Esophagus muscularis mucosa (tissue), 4 donors: ENCODE measurements at regions not wholly inside any gene's neighbourhood (a gene's known extent, or its start where the extent isn't known, plus 50 kb on each side); places are given as distances from the start of the nearest gene placed in this dataset.

Source experiments
- DNase-seq: peaks from one replicate; pipeline ENCODE4 v3.0.0-alpha.2; 2017; ENCODE audit errors: extremely low spot score
- H3K27ac ChIP-seq, 4 donors: fragments of 200-600 bp; sonication (generic); replicated peaks in 1 of 4; 1 replicate in 3 of 4; 2 replicates in 1 of 4; pipeline ENCODE4 v1.5.1; 2016 to 2019; ENCODE audit warnings: mild to moderate bottlenecking in 1 of 4
- H3K27me3 ChIP-seq, 4 donors: fragments of 200-600 bp; sonication (generic); one replicate each; pipeline versions ENCODE4 v1.5.1 to v1.6.0; 2016 to 2019
- H3K36me3 ChIP-seq, 4 donors: fragments of 200-600 bp; sonication (generic); one replicate each; pipeline ENCODE4 v1.5.1; 2016 to 2019
- H3K4me1 ChIP-seq, 4 donors: fragments of 200-600 bp; sonication (generic); one replicate each; pipeline ENCODE4 v1.5.1; 2016 to 2019
- H3K4me3 ChIP-seq, 4 donors: fragments of 200-600 bp; sonication (generic); 1 replicate in 2 of 4; 2 replicates in 2 of 4; pipeline ENCODE4 v1.5.1; 2016 to 2019; ENCODE audit warnings: mild to moderate bottlenecking in 4 of 4, moderate library complexity in 1 of 4
- H3K9me3 ChIP-seq, 4 donors: fragments of 200-600 bp; sonication (generic); 1 replicate in 3 of 4; 2 replicates in 1 of 4; pipeline ENCODE4 v1.5.1; 2016 to 2019
- CTCF ChIP-seq, 3 experiments: fragments of 200-600 bp in 2 of 3; fragments of 450-650 bp in 1 of 3; sonication (generic) in 2 of 3; IDR thresholded peaks; one replicate each; pipeline ENCODE4 v1.5.1; 2017 to 2019; ENCODE audit warnings: antibody characterized with exemption in 3 of 3, mild to moderate bottlenecking in 2 of 3, moderate library complexity in 1 of 3
- EP300 ChIP-seq: sonication (generic); formaldehyde crosslinking; IDR thresholded peaks from one replicate; pipeline ENCODE4 v1.6.1; 2017; ENCODE audit warnings: antibody characterized with exemption
- POLR2A ChIP-seq: fragments of 450-650 bp; IDR thresholded peaks from one replicate; pipeline ENCODE4 v1.6.1; 2017; ENCODE audit warnings: antibody characterized with exemption, moderate library complexity, mild to moderate bottlenecking, low read depth
- POLR2AphosphoS5 ChIP-seq, 2 donors: sonication (generic); formaldehyde crosslinking; IDR thresholded peaks; one replicate each; pipeline ENCODE4 v1.6.1; 2017; ENCODE audit warnings: antibody characterized with exemption in 2 of 2
- WGBS: methylation state at CpG from one replicate; pipeline ENCODE4 v1.1.5; 2018; 5-methylcytosine and 5-hydroxymethylcytosine counted together
- intact Hi-C: fragments of 100-400 bp; cut with DNase I; formaldehyde crosslinking; loops from one replicate; pipeline ENCODE4 v1.15.1; 2023

GRCh38 chr11:45518833-45519535 lies 146.4 kb downstream of the CHST1 start:
- Histone ChIP-seq H3K9me3 (peaks cover 0 to 4% (median 0%) of the 10 kb centered on the region in 4 donors), H3K36me3 (no peaks in the 10 kb centered on the region), H3K4me1 (no peaks in the 10 kb centered on the region), H3K27me3 (no peaks in the 10 kb centered on the region), H3K4me3 (no peak overlapping the region), H3K27ac (no peak overlapping the region)
- 74% methylated on average over 5 of the region's 5 CpGs for WGBS
- intact Hi-C loops = no loop called here
- TF ChIP-seq EP300 (no peak), POLR2AphosphoS5 (IDR thresholded peaks at IDR 0.05) (no peak), CTCF (IDR thresholded peaks at IDR 0.05) (no peak), POLR2A (no peak)
- no peak for DNase-seq

GRCh38 chr11:45518141-45518832 lies 147.1 kb downstream of the CHST1 start:
- Histone ChIP-seq H3K27ac (no peak overlapping the region), H3K4me1 (no peaks in the 10 kb centered on the region), H3K4me3 (no peak overlapping the region), H3K9me3 (peaks cover 0 to 4% (median 0%) of the 10 kb centered on the region in 4 donors), H3K27me3 (peaks cover 0 to 4% (median 0%) of the 10 kb centered on the region in 4 donors), H3K36me3 (no peaks in the 10 kb centered on the region)
- 93% methylated on average over 17 of the region's 22 CpGs for WGBS
- intact Hi-C loops = no loop called here
- TF ChIP-seq POLR2A (no peak), CTCF (IDR thresholded peaks at IDR 0.05) (no peak), POLR2AphosphoS5 (IDR thresholded peaks at IDR 0.05) (no peak), EP300 (no peak)
- DNase-seq = no peak

GRCh38 chr11:45517171-45517770 lies 148.2 kb downstream of the CHST1 start:
- no peak for TF ChIP-seq POLR2AphosphoS5 (IDR thresholded peaks at IDR 0.05)
- no peak for TF ChIP-seq POLR2A
- TF ChIP-seq CTCF (IDR thresholded peaks at IDR 0.05) = no peak
- no peak for TF ChIP-seq EP300
- Histone ChIP-seq H3K27me3 (peaks cover 0 to 4% (median 0%) of the 10 kb centered on the region in 4 donors), H3K4me1 (no peaks in the 10 kb centered on the region), H3K4me3 (no peak overlapping the region), H3K27ac (no peak overlapping the region), H3K36me3 (no peaks in the 10 kb centered on the region), H3K9me3 (no peaks in the 10 kb centered on the region)
- no peak for DNase-seq
- WGBS = 93% methylated on average over 11 of the region's 11 CpGs
- intact Hi-C loops = no loop called here

- Histone ChIP-seq H3K9me3 (no peaks in the 10 kb centered on the region), H3K27me3 (peaks cover 0 to 4% (median 0%) of the 10 kb centered on the region in 4 donors), H3K36me3 (no peaks in the 10 kb centered on the region), H3K27ac (no peak overlapping the region), H3K4me3 (no peak overlapping the region), H3K4me1 (no peaks in the 10 kb centered on the region)
- 86% methylated on average over 8 of the region's 8 CpGs for WGBS
- TF ChIP-seq POLR2AphosphoS5 (IDR thresholded peaks at IDR 0.05) (no peak), EP300 (no peak), POLR2A (no peak), CTCF (IDR thresholded peaks at IDR 0.05) (no peak)
- DNase-seq = no peak
- intact Hi-C loops = no loop called here
Measured at GRCh38 chr11:45513821-45514340, 151.5 kb downstream of the CHST1 start.
